Esophagus (tissue), 2 donors: ENCODE measurements at regions not wholly inside any gene's neighbourhood (a gene's known extent, or its start where the extent isn't known, plus 50 kb on each side); places are given as distances from the start of the nearest gene placed in this dataset.

Source experiments
- H3K27ac ChIP-seq, 2 donors: one replicate each; pipeline ENCODE4 v1.5.1; 2013; ENCODE audit warnings: low read depth in 2 of 2, mild to moderate bottlenecking in 2 of 2, inconsistent platforms in 1 of 2, low read length in 1 of 2, moderate library complexity in 1 of 2
- H3K27me3 ChIP-seq, 2 donors: one replicate each; pipeline ENCODE4 v1.6.1; 2013; ENCODE audit warnings: low read length in 2 of 2, control low read depth in 1 of 2, mild to moderate bottlenecking in 1 of 2; ENCODE audit not compliant: insufficient read depth in 2 of 2, control insufficient read depth in 1 of 2
- H3K36me3 ChIP-seq, 2 donors: one replicate each; pipeline ENCODE4 v1.6.1; 2013; ENCODE audit warnings: low read length in 1 of 2; ENCODE audit not compliant: control insufficient read depth in 2 of 2, insufficient read depth in 2 of 2
- H3K4me1 ChIP-seq, 2 donors: one replicate each; pipeline ENCODE4 v1.6.1; 2013; ENCODE audit warnings: low read length in 1 of 2; ENCODE audit not compliant: control insufficient read depth in 2 of 2, insufficient read depth in 2 of 2
- H3K4me3 ChIP-seq, 2 donors: one replicate each; pipeline ENCODE4 v1.5.1; 2013; ENCODE audit warnings: low read length in 2 of 2, mild to moderate bottlenecking in 2 of 2, low read depth in 1 of 2, moderate library complexity in 1 of 2
- H3K9me3 ChIP-seq, 2 donors: one replicate each; pipeline ENCODE4 v1.6.1; 2013; ENCODE audit warnings: mild to moderate bottlenecking in 2 of 2, low read depth in 1 of 2, low read length in 1 of 2, moderate library complexity in 1 of 2; ENCODE audit not compliant: control insufficient read depth in 2 of 2, insufficient read depth in 1 of 2
- WGBS, 2 donors: extraction: QIAGEN DNeasy Blood & Tissue Kit; methylation state at CpG; one replicate each; pipeline ENCODE4 v1.1.7; 2013; 5-methylcytosine and 5-hydroxymethylcytosine counted together
- donor health status: healthy with polysubstance abuse.
- donor health status: Bipolar disorder and iron deficiency.

- Histone ChIP-seq H3K4me1 (peaks cover 0 to 7% of the 10 kb centered on the region in 2 donors), H3K4me3 (no peak overlapping the region), H3K27ac (no peak overlapping the region), H3K36me3 (no peaks in the 10 kb centered on the region), H3K9me3 (no peaks in the 10 kb centered on the region), H3K27me3 (no peaks in the 10 kb centered on the region)
- WGBS, 2 donors = 31 to 32% methylated on average over 9 of the region's 9 CpGs
Measured at GRCh38 chr14:98819132-98819866, 452.7 kb downstream of the BCL11B start.

GRCh38 chr14:98819867-98820206, 452.2 kb downstream of the BCL11B start:
- H3K4me3 ChIP-seq = no peak overlapping the region
- no peaks in the 10 kb centered on the region for H3K36me3 ChIP-seq
- WGBS, 2 donors = 35 to 43% methylated on average over 2 of the region's 2 CpGs
- H3K4me1 ChIP-seq = peaks cover 0 to 7% of the 10 kb centered on the region in 2 donors
- no peaks in the 10 kb centered on the region for H3K9me3 ChIP-seq
- H3K27ac ChIP-seq = no peak overlapping the region
- no peaks in the 10 kb centered on the region for H3K27me3 ChIP-seq

GRCh38 chr14:98822917-98823316, 449.1 kb downstream of the BCL11B start:
- H3K36me3 ChIP-seq = no peaks in the 10 kb centered on the region
- no peaks in the 10 kb centered on the region for H3K9me3 ChIP-seq
- peaks cover 0 to 4% of the 10 kb centered on the region in 2 donors for H3K4me1 ChIP-seq
- H3K27ac ChIP-seq = no peak overlapping the region
- no peaks in the 10 kb centered on the region for H3K27me3 ChIP-seq
- 74 to 85% methylated on average over 3 of the region's 3 CpGs for WGBS, 2 donors
- no peak overlapping the region for H3K4me3 ChIP-seq

- no peaks in the 10 kb centered on the region for H3K27me3 ChIP-seq
- H3K27ac ChIP-seq = no peak overlapping the region
- H3K9me3 ChIP-seq = peaks cover 0 to 2% of the 10 kb centered on the region in 2 donors
- H3K4me1 ChIP-seq = no peaks in the 10 kb centered on the region
- no peak overlapping the region for H3K4me3 ChIP-seq
- 35 to 44% methylated on average over 1 of the region's 1 CpG for WGBS, 2 donors
- no peaks in the 10 kb centered on the region for H3K36me3 ChIP-seq
Measured at GRCh38 chr14:98826618-98827017, 445.4 kb downstream of the BCL11B start.

GRCh38 chr14:98834119-98834518, 437.9 kb downstream of the BCL11B start:
- Histone ChIP-seq H3K4me1 (peaks cover 0 to 3% of the 10 kb centered on the region in 2 donors), H3K9me3 (peaks cover 2 to 3% of the 10 kb centered on the region in 2 donors), H3K4me3 (no peak overlapping the region), H3K27me3 (no peaks in the 10 kb centered on the region), H3K27ac (no peak overlapping the region), H3K36me3 (no peaks in the 10 kb centered on the region)
- 77 to 82% methylated on average over 2 of the region's 2 CpGs for WGBS, 2 donors

- Histone ChIP-seq H3K27ac (no peak overlapping the region), H3K4me3 (no peak overlapping the region), H3K9me3 (peaks cover 0 to 3% of the 10 kb centered on the region in 2 donors), H3K36me3 (no peaks in the 10 kb centered on the region), H3K27me3 (no peaks in the 10 kb centered on the region), H3K4me1 (peaks cover 0 to 3% of the 10 kb centered on the region in 2 donors)
- WGBS, 2 donors = 85 to 87% methylated on average over 14 of the region's 14 CpGs
Measured at GRCh38 chr14:98835051-98835824, 436.8 kb downstream of the BCL11B start.

GRCh38 chr14:98835825-98836100, 436.2 kb downstream of the BCL11B start:
- Histone ChIP-seq H3K36me3 (no peaks in the 10 kb centered on the region), H3K4me3 (no peak overlapping the region), H3K4me1 (peaks cover 0 to 3% of the 10 kb centered on the region in 2 donors), H3K9me3 (peaks cover 0 to 3% of the 10 kb centered on the region in 2 donors), H3K27ac (no peak overlapping the region), H3K27me3 (no peaks in the 10 kb centered on the region)
- 86 to 88% methylated on average over 2 of the region's 2 CpGs for WGBS, 2 donors

- H3K4me3 ChIP-seq = no peak overlapping the region
- 60 to 62% methylated on average over 4 of the region's 4 CpGs for WGBS, 2 donors
Measured at GRCh38 chr14:98840091-98840490, 431.9 kb downstream of the BCL11B start.

GRCh38 chr14:98840511-98840910, 431.5 kb downstream of the BCL11B start:
- H3K27me3 ChIP-seq = no peaks in the 10 kb centered on the region
- no peaks in the 10 kb centered on the region for H3K36me3 ChIP-seq
- WGBS, 2 donors = 78 to 83% methylated on average over 6 of the region's 6 CpGs
- no peaks in the 10 kb centered on the region for H3K4me1 ChIP-seq
- H3K27ac ChIP-seq = no peak overlapping the region
- no peak overlapping the region for H3K4me3 ChIP-seq
- H3K9me3 ChIP-seq = no peaks in the 10 kb centered on the region

More at GRCh38 chr14:98840091-98840490, 431.9 kb downstream of the BCL11B start:
- Histone ChIP-seq H3K36me3 (no peaks in the 10 kb centered on the region), H3K9me3 (peaks cover 0 to 3% of the 10 kb centered on the region in 2 donors), H3K4me1 (peaks cover 0 to 2% of the 10 kb centered on the region in 2 donors), H3K27ac (no peak overlapping the region), H3K27me3 (no peaks in the 10 kb centered on the region)

GRCh38 chr14:98844456-98844855, 427.5 kb downstream of the BCL11B start:
- H3K27me3 ChIP-seq = no peaks in the 10 kb centered on the region

More at GRCh38 chr14:98844456-98844855, 427.5 kb downstream of the BCL11B start:
- Histone ChIP-seq H3K36me3 (no peaks in the 10 kb centered on the region), H3K4me1 (no peaks in the 10 kb centered on the region), H3K4me3 (no peak overlapping the region), H3K9me3 (peaks cover 0 to 2% of the 10 kb centered on the region in 2 donors), H3K27ac (no peak overlapping the region)
